ENCODE measurements at regions not wholly inside any gene's neighbourhood (a gene's known extent, or its start where the extent isn't known, plus 50 kb on each side); places are given as distances from the start of the nearest gene placed in this dataset.
A peak's percentile ranks its signal among the peaks of the same experiment; 100 is the strongest.

GRCh38 chr16:49920397-49920796 lies 64.5 kb upstream of the ZNF423 start:
- no peak for TF ChIP-seq CTCF (conservative IDR thresholded peaks at IDR 0.05; ENCODE audit: low read depth, low read length)
- no peak for DNase-seq (ENCODE audit: low read depth)

DNA sequence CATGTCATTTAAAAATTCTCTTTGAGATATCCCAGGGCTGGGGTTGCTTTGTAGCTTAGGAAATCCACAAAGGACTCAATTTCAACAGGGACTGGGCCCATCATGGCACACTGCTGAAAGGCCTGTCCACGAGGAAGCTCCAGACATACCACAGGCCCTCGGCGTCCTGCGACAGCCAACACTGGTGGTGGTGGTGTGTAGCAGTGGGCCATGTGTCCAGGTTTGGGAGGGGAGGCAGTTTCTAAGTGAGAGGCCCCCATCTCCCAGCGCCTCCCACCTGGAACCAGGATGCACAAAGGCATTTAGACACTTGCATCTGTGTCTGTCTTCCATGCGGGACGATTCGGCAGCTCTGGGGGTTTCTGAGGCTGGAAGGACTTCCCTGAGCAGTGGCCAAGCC lies 65.2 kb upstream of the ZNF423 start:
- H3K4me3 ChIP-seq (ENCODE audit: low read length), result no peak overlapping the region
- TF ChIP-seq CTCF (conservative IDR thresholded peaks at IDR 0.05; ENCODE audit: low read depth, low read length), result no peak
- DNase-seq (ENCODE audit: low read depth), result no peak

More at GRCh38 chr16:49920397-49920796, 64.5 kb upstream of the ZNF423 start:
- no peak overlapping the region for H3K4me3 ChIP-seq (ENCODE audit: low read length)

- peak; percentile 74 for TF ChIP-seq CTCF (conservative IDR thresholded peaks at IDR 0.05; ENCODE audit: low read depth, low read length)
- no peak overlapping the region for H3K4me3 ChIP-seq (ENCODE audit: low read length)
- peak; percentile 8 for DNase-seq (ENCODE audit: low read depth)
Measured at GRCh38 chr16:49921791-49922456, 66.0 kb upstream of the ZNF423 start.

- no peak for DNase-seq (ENCODE audit: low read depth)
- no peak overlapping the region for H3K4me3 ChIP-seq (ENCODE audit: low read length)
- no peak for TF ChIP-seq CTCF (conservative IDR thresholded peaks at IDR 0.05; ENCODE audit: low read depth, low read length)
Measured at GRCh38 chr16:49923411-49923810, 67.5 kb upstream of the ZNF423 start.

DNA sequence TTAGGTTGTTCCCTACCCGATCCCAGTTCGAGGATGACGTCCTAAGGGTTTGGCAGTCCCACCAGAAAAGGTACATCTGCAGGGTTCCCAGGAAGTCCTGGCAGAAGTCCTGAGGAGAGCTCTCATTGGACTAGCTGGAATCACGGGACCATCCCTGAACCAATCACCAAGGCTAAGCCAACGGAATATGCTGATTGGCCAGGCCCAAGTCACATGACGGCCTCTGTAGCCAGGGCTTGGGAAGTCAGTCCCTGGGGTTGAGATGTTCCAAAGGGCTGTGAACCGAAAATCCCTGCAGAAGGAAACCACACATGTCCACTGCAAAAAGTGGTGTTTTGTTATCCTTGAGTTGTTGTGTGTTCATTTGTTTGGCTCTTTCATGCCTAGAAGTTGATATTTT lies 68.2 kb upstream of the ZNF423 start:
- DNase-seq (ENCODE audit: low read depth), result no peak
- no peak for TF ChIP-seq CTCF (conservative IDR thresholded peaks at IDR 0.05; ENCODE audit: low read depth, low read length)
- no peak overlapping the region for H3K4me3 ChIP-seq (ENCODE audit: low read length)

DNA sequence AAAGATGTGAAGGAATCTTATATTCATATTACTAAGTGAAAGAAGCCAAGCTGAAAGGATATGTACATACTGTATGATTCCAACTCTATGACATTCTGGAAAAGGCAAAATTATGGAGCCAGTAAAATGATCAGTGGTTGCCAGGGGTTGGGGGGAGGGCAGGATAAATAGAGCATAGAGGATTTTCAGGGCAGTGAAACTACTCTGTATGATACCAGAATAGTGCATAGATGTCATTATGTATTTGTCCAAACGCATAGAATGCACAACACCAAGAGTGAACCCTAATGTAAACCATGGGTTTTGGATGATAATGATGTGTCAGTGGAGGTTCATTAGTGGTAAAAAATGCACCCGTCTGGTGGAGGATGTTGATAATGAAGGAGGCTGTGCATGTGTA lies 71.0 kb upstream of the ZNF423 start:
- no peak for TF ChIP-seq CTCF (conservative IDR thresholded peaks at IDR 0.05; ENCODE audit: low read depth, low read length)
- no peak overlapping the region for H3K4me3 ChIP-seq (ENCODE audit: low read length)
- DNase-seq (ENCODE audit: low read depth), result no peak

All from retinal pigment epithelial cell (primary cell).